ENCODE measurements at regions not wholly inside any gene's neighbourhood (a gene's known extent, or its start where the extent isn't known, plus 50 kb on each side); places are given as distances from the start of the nearest gene placed in this dataset.
"Not testable (repeated sequence)": the region's sequence is repeated elsewhere in the genome, so short reads cannot be mapped to it uniquely, and the experiment has no call there.

DNA sequence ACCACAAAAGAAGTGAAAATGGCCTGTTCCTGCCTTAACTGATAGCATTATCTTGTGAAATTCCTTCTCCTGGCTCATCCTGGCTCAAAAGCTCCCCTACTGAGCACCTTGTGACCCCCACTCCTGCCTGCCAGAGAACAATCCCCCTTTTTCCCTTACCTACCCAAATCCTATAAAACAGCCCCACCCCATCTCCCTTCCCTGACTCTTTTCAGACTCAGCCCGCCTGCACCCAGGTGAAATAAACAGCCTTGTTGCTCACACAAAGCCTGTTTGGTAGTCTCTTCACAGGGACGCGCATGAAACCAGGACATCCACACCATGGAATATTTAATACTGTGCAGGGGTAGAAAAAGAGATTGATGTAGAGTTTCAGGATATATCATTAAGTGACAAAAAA is 1677.0 kb downstream of the C4orf33 start:
- TF ChIP-seq, protein P1, sequence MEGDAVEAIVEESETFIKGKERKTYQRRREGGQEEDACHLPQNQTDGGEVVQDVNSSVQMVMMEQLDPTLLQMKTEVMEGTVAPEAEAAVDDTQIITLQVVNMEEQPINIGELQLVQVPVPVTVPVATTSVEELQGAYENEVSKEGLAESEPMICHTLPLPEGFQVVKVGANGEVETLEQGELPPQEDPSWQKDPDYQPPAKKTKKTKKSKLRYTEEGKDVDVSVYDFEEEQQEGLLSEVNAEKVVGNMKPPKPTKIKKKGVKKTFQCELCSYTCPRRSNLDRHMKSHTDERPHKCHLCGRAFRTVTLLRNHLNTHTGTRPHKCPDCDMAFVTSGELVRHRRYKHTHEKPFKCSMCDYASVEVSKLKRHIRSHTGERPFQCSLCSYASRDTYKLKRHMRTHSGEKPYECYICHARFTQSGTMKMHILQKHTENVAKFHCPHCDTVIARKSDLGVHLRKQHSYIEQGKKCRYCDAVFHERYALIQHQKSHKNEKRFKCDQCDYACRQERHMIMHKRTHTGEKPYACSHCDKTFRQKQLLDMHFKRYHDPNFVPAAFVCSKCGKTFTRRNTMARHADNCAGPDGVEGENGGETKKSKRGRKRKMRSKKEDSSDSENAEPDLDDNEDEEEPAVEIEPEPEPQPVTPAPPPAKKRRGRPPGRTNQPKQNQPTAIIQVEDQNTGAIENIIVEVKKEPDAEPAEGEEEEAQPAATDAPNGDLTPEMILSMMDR (tag by site-specific recombination; IDR thresholded peaks at IDR 0.05), result not testable (repeated sequence)
- TF ChIP-seq ZBTB11 (tag by site-specific recombination; conservative IDR thresholded peaks at IDR 0.05; ENCODE audit: low read depth); ELK4 (IDR thresholded peaks at IDR 0.05; ENCODE audit: borderline replicate concordance, low read depth, low read length); ZNF16 (tag by site-specific recombination; IDR thresholded peaks at IDR 0.05; ENCODE audit: low read depth); ZBTB21 (tag by site-specific recombination; IDR thresholded peaks at IDR 0.05); ZEB2 (tag by site-specific recombination; IDR thresholded peaks at IDR 0.05): not testable (repeated sequence)

All from HEK293 (cell line).